Astrocyte (in vitro differentiated cells and primary cell): ENCODE measurements at regions not wholly inside any gene's neighbourhood (a gene's known extent, or its start where the extent isn't known, plus 50 kb on each side); places are given as distances from the start of the nearest gene placed in this dataset.

Source experiments
- CTCF ChIP-seq: IDR thresholded peaks from 2 replicates; pipeline ENCODE4 v1.5.1; 2011; ENCODE audit warnings: low read depth, mild to moderate bottlenecking, inconsistent platforms, low read length, moderate library complexity; ENCODE audit not compliant: insufficient read depth
- EZH2 ChIP-seq: IDR thresholded peaks from 2 replicates; pipeline ENCODE4 v1.6.1; 2012; ENCODE audit warnings: mild to moderate bottlenecking, low read length, inconsistent platforms; ENCODE audit not compliant: insufficient read depth

- TF ChIP-seq CTCF (no peak), EZH2 (no peak)
These were observed 86.4 kb upstream of the TAB3 start for GRCh38 chrX:30975467-30975866.
